HG02973 (cell line): ENCODE measurements at regions not wholly inside any gene's neighbourhood (a gene's known extent, or its start where the extent isn't known, plus 50 kb on each side); places are given as distances from the start of the nearest gene placed in this dataset.

Experiments
- ATAC-seq: cut with Tn5 transposase; IDR thresholded peaks from one replicate; pipeline ENCODE4 v1.9.1; 2021; ENCODE audit warnings: moderate library complexity; ENCODE audit not compliant: unreplicated experiment

DNA sequence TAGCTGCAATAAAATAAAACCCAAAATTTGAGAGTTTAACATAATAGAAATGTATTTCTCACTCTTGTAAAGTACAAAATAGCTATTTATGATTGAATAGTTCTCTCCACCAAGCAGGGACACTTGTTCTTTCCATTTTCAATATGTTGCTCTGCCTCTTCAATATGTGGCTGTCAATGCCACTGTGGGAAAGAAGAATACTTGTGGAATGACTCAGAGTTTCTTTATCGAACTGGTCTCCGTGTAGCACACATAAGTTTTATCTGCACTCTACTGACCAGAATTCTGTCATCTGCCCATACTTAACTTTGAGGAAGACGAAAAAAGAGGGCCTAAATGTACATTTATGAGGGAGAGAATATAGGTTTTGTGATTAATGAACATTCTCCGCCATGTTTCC is 256.9 kb downstream of the ATXN7L3B start:
- ATAC-seq = no peak

DNA sequence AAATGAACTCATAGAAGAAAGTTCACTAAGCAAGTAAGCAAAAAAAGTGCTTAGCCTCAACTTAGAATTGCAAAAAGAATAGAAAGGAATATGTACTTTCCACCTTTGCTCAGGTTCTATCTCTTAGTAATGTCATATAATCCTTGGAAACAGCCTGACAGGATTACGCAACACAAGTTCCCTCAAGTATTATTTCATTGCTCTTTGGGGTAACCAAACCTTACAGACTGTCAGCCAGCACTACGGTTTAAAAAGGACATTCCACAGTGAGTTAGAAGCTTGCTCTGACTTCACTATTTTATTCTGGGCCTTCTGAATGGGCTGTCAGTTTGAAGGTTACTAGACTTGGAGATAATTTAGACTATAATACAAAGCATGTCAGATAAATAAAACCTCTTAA is 264.0 kb downstream of the ATXN7L3B start:
- ATAC-seq = no peak

DNA sequence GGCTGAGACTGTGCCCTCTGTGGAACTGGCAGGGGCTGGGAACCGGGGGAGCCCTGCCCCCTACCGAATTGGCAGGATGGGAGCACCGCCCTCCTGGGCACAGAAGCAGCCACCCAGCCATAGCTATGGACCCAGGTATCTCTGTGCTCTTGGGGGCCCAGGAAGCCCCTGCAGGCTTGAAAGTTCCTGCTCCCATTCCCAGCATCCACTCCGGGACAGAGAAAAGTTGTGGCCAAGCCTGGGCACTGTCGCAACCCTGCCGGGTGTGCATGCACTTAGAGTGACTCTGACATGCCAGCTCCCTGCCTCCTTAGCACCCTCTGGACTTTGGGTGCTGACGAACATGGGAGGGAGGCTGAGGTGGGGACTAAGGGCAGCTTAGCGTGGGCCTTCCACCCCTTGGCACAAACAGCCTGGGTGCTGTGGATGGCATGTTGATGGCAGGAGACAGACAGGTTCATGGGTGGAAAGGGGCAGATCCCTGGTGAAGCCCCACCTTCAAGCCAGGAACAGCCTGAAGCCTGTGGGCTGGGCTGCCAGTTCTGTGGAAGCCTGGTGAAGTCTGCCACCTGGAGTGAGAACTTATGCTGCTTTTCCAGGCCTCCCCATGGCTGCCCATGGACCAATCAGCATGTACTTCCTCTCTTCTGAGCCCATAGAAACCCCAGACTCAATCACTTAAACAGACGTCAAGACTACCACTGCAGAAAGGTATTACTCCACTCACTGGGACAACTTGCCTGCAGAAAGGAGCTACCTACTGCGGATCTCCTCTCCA is 279.0 kb downstream of the ATXN7L3B start:
- no peak for ATAC-seq

DNA sequence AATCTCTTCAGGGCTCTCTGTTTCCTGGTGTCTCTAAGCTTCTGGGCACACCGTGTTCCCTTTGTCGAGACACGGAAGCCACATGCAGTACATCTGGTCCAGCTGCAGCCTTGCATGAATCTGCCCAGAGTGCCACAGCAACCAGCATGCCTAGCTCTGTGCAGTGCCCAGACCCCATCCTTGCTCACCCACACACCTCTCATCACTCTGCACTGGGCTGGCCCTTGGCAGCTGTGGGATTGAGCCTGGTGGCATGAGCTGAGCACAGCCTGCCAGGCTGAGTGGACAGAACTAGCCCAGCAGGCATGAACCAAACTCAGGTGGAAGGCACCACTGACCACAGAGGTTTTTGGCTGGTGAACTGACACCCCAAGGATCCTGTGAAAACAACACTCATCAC is 279.9 kb downstream of the ATXN7L3B start:
- no peak for ATAC-seq

DNA sequence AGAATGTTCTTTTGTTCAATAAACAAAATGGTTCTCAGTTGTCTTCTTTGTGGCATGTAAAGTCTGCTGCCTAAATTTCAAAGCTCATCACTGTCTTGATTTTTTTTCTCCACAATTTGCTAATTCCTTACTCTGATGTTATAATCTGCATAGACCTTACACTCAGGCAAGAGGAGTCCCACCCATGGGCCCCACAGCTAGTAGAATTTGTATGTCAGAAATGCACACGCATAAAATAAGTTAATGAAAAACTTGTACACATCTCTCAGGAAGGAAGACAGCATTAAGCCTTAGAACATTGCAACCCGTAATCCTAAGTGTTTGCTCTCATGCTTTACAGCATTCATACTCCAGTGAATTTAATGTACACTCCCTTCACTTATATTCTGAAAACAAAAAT is 280.8 kb downstream of the ATXN7L3B start:
- no peak for ATAC-seq

DNA sequence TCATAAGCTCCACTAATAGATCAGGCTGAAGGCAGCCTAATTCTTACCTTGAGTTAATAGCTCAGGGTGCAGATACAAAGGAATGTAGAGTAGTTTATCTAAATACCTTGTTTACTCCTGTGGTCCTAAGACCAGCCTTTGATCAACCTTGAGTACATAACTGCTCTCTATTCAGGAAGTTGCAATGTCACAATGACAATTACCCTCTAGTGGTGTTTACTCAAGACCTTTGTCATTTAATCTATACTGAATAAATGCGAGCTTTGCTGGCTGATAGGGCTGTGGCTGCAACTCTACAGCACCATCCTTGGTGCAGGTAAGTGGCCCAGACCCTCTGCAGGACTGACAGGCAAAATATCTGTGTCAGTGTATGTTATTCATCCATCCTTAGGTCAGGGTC is 282.7 kb downstream of the ATXN7L3B start:
- ATAC-seq = no peak

DNA sequence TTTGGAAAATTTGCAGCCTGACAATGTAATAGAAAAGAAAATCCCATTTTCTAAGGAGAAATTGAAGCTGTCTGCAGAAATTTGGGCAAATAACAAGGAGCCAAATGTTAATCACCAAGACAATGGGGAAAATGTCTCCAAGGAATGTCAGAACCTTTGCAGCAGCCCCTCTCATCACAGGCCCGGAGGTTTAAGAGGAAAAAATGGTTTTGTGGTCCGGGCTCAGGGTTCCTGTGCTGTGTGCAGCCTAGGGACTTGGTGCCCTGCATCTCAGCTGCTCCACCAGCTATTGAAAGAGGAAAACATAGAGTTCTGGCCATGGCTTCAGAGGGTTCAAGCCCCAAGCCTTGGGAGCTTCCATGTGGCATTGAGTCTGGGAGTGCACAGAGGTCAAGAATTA is 298.9 kb downstream of the ATXN7L3B start:
- ATAC-seq = no peak

DNA sequence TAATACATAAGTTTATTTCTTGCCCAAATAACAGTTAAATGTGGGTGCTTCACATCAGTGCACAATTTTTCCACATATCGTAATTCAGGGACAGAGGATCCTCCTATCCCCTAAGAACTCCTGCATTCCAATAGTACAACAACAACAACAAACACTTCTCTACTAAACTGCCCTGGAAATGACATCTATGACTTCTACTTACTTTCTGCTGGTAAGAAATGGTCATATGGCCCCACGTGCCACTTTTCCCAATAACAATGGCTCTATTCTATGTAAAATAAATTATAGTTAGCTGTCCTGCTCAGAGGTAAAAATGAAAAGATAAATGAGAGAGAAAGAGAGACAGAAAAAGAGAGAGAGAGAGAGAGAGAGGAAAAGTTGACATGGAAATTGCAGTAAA is 308.5 kb downstream of the ATXN7L3B start:
- no peak for ATAC-seq

DNA sequence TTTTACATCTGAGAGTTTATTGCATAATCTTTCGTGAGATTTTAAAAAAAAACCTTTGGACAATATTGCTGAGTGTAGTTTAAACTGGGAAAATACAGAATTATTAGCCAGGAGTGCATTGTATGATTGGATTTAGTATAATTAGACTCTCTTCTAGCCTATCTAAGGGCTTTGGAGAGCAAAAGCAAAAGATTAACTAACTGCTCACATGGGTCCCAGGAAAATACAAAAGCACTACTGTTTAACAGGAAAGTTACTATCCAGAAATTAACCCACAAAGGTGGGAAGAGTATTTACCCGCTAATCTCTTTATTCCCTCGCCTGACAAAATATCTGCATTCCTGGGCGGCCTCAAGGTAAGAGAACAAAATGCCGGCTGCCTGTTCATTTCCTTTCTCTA is 309.5 kb downstream of the ATXN7L3B start:
- no peak for ATAC-seq

DNA sequence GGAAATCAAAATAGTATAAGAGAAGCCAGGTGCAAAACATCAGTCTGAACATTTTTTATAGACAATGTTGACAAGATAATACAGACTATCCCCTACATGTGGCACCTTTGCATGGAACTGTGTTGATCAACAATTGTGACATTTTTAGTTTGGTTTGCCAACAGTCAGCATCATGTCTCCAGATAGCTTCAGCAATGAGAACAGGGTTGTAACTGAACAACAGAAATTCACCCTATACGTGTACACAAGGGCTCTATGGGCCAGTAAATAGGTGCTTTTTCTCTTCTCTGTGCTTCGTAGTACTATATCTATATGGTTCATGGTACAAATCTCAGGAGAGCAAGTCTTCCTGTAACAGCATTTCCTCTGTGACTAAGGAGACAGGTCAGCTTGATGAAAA is 310.4 kb downstream of the ATXN7L3B start:
- ATAC-seq = no peak

DNA sequence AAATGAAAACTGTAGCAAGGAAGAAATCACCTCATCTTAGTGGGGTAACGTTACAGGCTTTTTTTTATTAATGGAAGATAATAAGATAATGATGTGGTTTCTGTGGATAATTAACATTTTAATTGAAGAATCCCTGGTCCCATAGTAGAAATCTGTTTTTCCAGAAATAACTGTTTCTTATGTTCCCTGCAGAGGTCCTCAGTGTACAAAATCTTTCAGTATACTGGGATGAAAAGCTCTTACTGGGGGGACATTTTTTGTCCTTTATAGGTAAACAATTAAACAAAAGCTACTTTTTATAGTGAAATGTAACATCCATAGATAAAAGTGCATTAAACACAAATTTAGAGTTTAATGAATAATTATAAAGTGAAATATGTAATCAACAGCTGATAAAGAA is 312.2 kb downstream of the ATXN7L3B start:
- no peak for ATAC-seq

DNA sequence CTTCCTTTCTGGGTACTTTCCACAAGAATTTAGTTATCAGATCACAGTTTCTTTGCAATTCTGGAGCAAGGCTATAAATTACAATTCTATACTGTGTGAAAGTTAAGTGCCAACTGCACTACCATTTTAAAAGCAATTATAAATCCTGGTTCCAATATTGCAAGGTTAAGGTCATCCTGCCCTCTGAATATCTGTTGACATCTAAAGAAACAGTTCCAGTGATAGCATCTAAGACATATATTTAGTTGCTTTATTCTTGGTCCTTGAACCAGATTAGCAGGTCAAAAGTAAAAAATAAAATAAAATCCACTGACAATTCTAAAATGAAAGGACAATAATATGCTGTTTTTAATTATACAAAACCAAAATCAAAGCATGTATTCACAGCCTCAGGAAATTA is 334.2 kb downstream of the ATXN7L3B start:
- ATAC-seq = no peak

DNA sequence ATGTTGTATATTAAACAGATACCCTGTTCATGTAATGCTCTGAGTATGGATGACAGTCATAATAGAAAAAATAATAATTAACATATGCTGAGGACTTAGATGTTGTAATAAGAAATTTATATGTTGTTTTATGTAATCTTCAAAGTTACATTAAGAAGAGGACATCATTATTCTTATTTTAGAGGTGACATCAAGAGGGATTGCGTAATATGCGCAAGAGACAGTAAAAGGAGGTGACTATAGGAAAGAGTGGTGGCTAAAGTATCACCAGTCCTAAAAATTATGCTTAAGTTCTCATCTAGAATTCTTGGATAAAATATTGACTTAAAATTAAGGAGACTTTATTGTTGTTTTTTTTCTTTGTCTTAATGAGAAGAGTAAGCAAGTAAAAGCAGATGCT is 323.9 kb downstream of the KCNC2 start:
- ATAC-seq = no peak

DNA sequence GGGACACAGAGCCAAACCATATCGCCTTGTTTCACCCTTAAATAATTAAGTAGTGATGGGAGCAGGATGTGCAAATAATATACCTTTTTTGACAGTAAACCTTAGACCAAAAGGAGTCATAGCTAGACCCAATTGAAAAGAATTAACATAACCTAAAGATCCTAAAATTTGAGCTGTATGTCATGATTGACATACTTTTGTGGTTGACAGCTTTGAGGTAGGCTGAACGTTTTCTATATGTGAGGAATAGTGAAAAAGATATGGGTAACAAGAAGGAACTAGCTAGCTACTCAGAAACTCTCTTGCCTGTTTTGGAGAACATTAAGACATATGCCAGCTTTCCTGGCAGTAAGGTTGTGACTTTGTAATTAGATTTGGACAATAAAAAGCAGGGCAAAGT is 320.6 kb downstream of the KCNC2 start:
- no peak for ATAC-seq

DNA sequence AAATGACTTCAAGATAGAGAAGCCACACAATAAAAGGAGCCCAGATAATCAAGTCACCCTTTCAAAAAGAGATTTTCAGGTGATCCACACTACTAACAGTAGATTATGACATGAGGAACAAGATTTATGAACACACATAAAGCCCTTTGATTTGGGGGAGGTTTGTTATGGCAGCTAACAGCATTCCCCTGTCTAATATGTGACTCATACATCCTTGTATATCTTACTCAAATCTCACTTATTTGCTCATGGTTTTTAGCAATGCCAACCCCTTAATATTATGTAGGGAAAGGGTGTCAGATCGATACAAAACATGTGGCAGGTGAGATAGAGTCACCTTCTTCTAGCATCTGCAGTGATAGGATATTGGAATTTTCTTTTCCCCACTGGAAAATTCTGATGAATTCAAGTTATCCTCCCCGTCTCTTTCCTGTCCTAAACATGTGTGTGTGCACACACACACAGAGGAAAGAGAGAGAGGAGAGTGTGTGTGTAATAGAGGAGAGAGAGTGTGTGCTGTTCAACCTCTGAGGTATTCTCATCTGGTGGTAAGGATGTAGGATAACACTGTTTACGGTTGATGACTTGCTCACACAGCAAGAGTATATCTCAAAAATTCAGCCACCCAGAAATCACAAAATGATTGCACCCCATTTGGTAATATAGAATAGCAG is 319.9 kb downstream of the KCNC2 start:
- peak; percentile 51 for ATAC-seq

DNA sequence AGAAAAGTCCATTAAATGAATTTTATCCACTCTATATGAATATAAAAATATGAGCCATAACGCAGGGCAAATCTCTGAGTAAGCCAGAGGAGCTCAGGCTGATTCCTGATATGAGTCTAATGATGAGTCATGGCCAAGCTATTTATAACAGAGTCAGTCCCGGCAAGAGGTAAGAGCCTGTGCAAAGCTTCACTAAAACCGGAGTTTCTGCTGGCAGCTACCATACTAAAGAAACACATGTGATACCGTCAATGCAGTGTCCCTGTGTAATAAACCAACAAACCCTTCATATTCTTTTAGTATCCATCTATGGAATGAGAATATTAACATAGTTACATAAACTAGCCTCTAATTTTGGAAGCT is 319.4 kb downstream of the KCNC2 start:
- peak; percentile 93 for ATAC-seq

DNA sequence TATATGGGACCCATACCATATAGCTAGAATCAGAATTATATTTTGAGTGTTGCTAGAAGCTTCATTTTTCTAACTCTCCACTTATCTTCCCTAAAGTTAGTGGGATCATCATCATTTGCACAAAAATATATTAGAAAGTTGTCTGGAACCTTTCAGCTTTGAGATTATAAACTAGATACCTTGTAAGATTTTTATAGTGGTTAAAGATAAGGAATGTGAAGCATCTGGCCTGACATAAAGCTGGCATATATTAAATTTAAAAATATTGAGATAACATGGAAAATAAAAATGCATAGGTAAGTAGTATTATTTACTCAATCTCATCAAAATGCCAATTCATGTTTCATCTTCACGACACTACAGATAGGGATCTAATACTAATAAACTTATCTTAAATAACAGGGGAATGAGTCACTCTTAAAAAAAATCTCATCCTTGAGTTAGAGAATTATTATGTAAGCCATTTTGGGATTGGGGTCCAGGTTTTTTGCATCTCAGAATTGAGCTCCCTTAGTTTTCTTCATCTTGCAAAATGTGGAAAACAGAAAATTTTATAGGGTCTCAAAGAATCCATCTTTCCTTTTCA is 318.5 kb downstream of the KCNC2 start:
- no peak for ATAC-seq

DNA sequence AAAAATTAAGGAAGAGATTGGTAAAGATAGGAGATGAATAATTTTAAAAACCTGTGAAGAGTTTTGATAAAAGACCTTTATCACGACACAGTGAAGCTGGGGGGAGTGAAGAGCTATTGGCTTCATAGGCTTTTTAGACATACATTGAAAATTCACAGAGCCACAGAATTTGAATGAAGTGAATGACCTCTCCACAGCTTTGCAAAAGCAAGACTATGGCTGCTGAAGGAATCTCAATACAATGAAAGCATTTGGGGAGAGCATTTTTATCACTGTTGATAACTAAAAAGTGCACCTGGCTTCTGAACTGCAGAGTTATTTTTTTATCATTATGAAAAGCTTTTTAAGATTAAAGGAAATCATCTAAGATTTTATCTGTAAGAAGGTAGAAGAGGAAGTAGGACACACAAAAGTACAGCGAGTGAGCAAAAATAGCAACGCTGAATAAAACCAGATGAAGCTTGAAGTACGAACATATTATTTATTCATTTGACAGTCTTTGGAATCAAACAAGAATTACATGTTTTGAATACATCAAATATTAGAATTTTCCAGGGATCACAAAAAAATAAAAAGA is 317.5 kb downstream of the KCNC2 start:
- no peak for ATAC-seq

DNA sequence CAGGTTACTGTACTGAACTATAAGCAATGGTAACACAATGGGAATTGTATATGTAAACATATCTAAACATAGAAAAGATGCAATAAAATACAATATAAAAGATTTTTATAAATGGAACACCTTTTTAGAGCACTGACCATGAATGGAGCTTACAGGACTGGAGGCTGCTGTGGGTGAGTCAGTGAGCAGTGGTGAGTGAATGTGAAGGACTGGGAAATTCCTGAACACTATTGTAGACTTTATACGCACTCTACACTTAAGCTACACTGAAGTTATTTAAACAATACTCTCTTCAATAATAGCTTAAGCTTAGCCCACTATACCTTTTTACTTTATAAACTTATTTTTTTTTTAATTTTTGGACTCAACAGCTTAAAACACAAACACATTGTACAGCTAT is 313.5 kb downstream of the KCNC2 start:
- ATAC-seq = no peak

DNA sequence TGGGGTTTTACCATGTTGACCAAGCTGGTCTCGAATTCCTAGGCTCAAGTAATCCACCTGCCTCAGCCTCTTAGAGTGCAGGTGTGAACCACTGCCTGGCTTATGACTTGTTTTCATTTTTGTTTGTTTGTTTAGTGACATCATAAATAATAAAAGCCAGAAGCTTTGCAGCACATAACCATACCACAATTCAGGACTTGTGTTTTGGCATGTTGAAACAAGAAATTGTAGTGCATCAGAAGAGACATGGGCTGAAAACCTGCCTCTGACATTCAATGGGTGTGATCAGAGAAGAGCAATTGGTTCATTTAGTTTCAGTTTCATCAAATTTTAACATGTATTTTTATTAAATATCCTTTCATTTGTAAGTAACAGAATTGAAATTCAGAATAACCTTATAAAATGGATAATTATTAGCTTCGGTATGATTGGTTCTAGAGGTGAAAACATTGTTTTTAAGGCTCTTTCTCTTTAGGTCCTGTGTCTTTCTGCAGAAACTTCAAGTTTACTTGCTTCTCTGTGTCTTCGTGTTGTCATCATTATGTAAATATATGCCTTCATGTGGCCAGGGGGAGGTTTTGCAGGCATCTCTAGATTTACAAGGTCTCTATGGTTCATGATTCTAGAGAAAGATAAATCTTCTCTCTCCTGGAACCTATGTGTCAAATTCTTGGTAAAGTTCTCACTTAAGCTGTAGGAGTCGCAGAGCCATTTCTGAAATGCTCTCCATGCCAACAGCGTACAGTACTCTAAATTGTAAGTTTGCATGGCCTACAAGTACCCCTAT is 312.0 kb downstream of the KCNC2 start:
- ATAC-seq = no peak
